Naive B cell (primary cell): ENCODE measurements at regions not wholly inside any gene's neighbourhood (a gene's known extent, or its start where the extent isn't known, plus 50 kb on each side); places are given as distances from the start of the nearest gene placed in this dataset.

Experiments used
- ATAC-seq, 2 donors: fragments of 150-1000 bp; cut with Tn5 transposase; 2 replicates each; pipeline ENCODE4 v1.10.0; 2021; ENCODE audit warnings: low read depth in 2 of 2, mild to moderate bottlenecking in 2 of 2, moderate library complexity in 2 of 2
- DNase-seq: peaks from one replicate; pipeline ENCODE4 v3.0.0; 2022
- H3K27ac Mint-ChIP-seq, 6 donors: one replicate each; pipeline ENCODE4 v1.8.0; 2020 to 2022; ENCODE audit warnings: mild to moderate bottlenecking in 6 of 6, mixed read lengths in 6 of 6, moderate library complexity in 5 of 6, inconsistent platforms in 2 of 6
- H3K27me3 Mint-ChIP-seq, 3 donors: one replicate each; pipeline ENCODE4 v1.8.0; 2021 to 2022; ENCODE audit warnings: mixed read lengths in 3 of 3, mild to moderate bottlenecking in 1 of 3
- H3K36me3 Mint-ChIP-seq, 2 donors: one replicate each; pipeline ENCODE4 v1.8.0; 2020 to 2022; ENCODE audit warnings: mixed read lengths in 2 of 2, inconsistent platforms in 1 of 2, mild to moderate bottlenecking in 1 of 2
- H3K4me1 Mint-ChIP-seq, 3 donors: one replicate each; pipeline ENCODE4 v1.8.0; 2020 to 2022; ENCODE audit warnings: mixed read lengths in 3 of 3, inconsistent platforms in 1 of 3, mild to moderate bottlenecking in 1 of 3, moderate library complexity in 1 of 3
- H3K4me3 Mint-ChIP-seq, 8 donors: one replicate each; pipeline ENCODE4 v1.8.0; 2020 to 2022; ENCODE audit warnings: mild to moderate bottlenecking in 8 of 8, mixed read lengths in 8 of 8, moderate library complexity in 8 of 8, inconsistent platforms in 2 of 8
- H3K9me3 Mint-ChIP-seq, 7 donors: one replicate each; pipeline ENCODE4 v1.8.0; 2020 to 2022; ENCODE audit warnings: mixed read lengths in 7 of 7, mild to moderate bottlenecking in 5 of 7, inconsistent platforms in 2 of 7, moderate library complexity in 1 of 7

DNA sequence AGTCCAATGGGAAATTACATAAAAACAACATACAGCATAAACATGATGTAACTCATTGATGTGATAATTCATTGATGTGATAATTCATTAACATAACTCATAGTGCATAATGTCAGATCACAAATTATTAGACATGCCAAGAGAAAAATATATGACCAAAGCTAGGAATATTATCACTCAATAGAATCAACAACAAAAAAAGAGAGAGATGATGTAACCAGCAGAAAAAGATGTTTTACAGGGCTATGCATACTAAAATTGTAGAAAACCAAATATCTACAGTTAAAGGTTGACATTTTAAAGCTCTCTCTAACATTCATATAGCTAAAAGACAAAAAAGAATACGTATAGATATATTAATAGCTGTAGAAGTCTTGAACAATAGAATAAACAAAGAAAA, 1067.2 kb upstream of the ADGRB3 start:
- H3K27ac Mint-ChIP-seq: no peak overlapping the region
- H3K4me3 Mint-ChIP-seq: no peak overlapping the region
- H3K4me1 Mint-ChIP-seq: no peaks in the 10 kb centered on the region
- DNase-seq (no peak), ATAC-seq (no peak)
- no peaks in the 10 kb centered on the region for H3K36me3 Mint-ChIP-seq
- H3K27me3 Mint-ChIP-seq: no peaks in the 10 kb centered on the region
- peaks cover 1 to 5% (median 3%) of the 10 kb centered on the region in 7 donors for H3K9me3 Mint-ChIP-seq

DNA sequence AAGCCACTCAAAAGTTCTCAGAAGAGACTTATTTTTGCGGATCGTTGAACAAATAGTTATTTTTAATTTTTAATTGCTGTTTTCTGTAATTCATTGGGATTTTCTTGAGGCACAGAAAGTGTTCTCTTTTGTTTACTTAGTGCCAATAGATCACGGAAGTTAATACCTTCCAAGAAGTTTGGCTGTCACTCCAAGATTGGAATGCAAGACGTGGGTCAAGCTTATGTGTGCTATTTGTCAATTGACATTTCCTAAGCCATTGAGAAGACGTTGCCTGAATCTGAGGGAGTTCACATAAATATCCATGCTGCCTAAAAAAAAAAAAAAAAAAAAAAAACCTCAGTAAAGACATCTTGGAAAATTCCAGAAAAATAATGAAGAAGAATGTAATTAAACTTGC, 1071.4 kb upstream of the ADGRB3 start:
- DNase-seq: no peak
- Mint-ChIP-seq H3K4me3 (no peak overlapping the region), H3K36me3 (no peaks in the 10 kb centered on the region), H3K9me3 (peaks cover 0 to 6% (median 3%) of the 10 kb centered on the region in 7 donors), H3K27ac (no peak overlapping the region), H3K4me1 (no peaks in the 10 kb centered on the region), H3K27me3 (no peaks in the 10 kb centered on the region)
- ATAC-seq: no peak

DNA sequence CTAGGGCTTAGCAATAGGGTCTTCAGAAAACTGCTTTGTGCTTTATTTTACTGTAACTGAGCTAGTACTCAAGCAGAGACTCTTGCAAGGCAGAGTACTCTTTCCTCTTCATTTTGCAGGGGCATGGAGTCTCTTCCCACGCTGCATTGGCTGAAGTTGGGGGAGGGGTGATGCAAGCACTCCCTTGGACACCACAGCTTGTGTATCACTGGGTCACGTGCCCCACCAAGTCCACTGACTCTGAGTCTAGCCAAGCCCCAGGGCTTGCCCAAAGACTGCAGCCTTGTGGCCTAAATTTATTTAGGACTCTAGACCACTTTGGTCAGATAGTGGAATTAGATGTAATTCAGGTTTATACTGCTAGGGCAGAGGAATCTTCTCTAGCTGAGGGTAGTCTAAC, 1075.0 kb upstream of the ADGRB3 start:
- peaks cover 0 to 19% (median 7%) of the 10 kb centered on the region in 7 donors for H3K9me3 Mint-ChIP-seq
- H3K36me3 Mint-ChIP-seq: no peaks in the 10 kb centered on the region
- no peak overlapping the region for H3K27ac Mint-ChIP-seq
- H3K27me3 Mint-ChIP-seq: no peaks in the 10 kb centered on the region
- H3K4me1 Mint-ChIP-seq: no peaks in the 10 kb centered on the region
- H3K4me3 Mint-ChIP-seq: no peak overlapping the region
- no peak for ATAC-seq
- DNase-seq: no peak

DNA sequence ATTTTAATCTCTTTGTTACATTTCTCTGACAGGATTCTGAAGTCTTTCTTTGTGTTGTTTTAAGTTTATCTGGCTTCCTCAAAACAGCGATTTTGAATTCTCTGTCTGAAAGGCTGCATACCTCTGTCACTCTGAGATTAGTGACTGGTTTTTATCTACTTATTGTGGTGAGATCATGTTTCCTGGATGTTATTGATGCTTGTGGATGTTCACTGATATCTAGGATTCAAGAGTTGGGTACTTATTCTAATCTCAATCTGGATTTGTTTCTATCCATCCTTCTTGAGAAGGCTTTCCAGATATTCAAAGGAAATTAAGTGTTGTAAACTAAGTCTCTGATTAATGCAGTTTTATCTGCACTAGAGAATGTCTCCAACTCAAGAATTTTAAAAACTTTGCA, 1076.1 kb upstream of the ADGRB3 start:
- Mint-ChIP-seq H3K36me3 (no peaks in the 10 kb centered on the region), H3K4me1 (no peaks in the 10 kb centered on the region), H3K9me3 (peaks cover 0 to 20% (median 7%) of the 10 kb centered on the region in 7 donors), H3K4me3 (no peak overlapping the region), H3K27me3 (no peaks in the 10 kb centered on the region), H3K27ac (no peak overlapping the region)
- ATAC-seq (no peak), DNase-seq (no peak)

DNA sequence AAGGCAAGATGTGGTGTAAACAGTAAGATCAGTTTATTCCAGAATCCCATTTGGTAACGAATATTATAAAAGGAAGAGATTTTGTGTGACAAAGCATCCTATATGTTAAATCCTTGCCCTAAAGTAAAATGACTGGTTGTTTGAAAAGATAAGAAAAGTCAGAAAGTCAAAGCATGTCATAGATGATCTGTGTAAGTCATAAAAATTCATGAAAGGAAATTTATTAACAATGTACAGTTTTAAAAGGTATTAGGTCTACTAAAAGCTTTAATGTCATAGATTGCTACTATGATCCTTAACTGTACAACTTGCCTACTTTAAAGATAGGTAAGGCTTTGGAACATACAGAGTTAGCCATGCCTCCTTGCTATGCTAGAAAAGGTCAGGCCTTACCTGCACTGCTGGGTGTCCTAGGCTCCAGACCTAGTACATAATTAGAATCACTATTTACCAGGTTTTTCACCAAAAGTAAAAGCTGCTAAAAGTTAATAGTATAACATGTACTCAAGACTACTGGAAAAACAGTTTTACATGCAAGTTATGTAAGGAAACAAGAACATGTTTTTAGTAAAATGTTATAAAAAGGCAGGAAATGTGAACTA, 1090.1 kb upstream of the ADGRB3 start:
- Mint-ChIP-seq H3K9me3 (peaks cover 5 to 37% (median 17%) of the 10 kb centered on the region in 7 donors), H3K27ac (no peak overlapping the region), H3K27me3 (no peaks in the 10 kb centered on the region), H3K4me3 (no peak overlapping the region), H3K4me1 (no peaks in the 10 kb centered on the region), H3K36me3 (no peaks in the 10 kb centered on the region)
- DNase-seq (no peak), ATAC-seq (no peak)

DNA sequence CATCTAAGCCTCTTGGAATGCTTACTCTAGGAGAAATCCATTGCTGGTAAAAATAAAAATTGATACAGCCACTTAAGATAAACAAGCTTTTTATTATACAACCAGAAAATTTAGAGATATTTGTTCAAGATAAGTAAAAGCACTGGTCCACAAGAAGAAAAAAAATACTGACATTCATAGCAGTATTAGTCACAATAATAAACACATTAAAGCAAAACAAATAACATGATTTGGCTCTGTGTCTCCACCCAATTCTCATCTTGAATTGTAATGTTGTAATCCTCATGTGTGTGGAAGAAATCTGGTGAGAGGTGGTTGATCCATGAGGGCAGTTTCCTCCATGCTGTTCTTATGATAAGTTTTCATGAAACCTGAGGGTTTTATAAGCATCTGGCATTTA, 1093.5 kb upstream of the ADGRB3 start:
- H3K9me3 Mint-ChIP-seq: peaks cover 7 to 37% (median 14%) of the 10 kb centered on the region in 7 donors
- H3K4me3 Mint-ChIP-seq: no peak overlapping the region
- DNase-seq: no peak
- no peaks in the 10 kb centered on the region for H3K4me1 Mint-ChIP-seq
- no peak overlapping the region for H3K27ac Mint-ChIP-seq
- no peak for ATAC-seq
- no peaks in the 10 kb centered on the region for H3K27me3 Mint-ChIP-seq
- H3K36me3 Mint-ChIP-seq: no peaks in the 10 kb centered on the region

DNA sequence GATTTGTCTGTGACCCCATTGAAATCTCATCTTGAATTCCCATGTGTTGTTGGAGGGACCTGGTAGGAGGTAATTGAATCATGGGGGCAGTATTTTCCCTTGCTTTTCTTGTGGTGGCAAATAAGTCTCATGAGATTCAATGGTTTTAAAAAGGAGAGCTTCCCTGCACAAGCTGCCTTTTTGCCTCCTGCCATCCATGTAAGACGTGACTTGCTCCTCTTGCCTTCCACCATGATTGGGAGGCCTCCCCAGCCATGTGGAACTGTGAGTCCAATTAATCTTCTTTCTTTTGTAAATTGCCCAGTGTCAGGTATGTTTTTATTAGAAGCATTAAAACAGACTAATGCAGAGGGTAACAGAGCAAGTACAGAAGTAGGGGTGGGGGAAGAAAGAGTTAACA, 1097.0 kb upstream of the ADGRB3 start:
- Mint-ChIP-seq H3K27ac (no peak overlapping the region), H3K9me3 (peaks cover 3 to 23% (median 10%) of the 10 kb centered on the region in 7 donors), H3K36me3 (no peaks in the 10 kb centered on the region), H3K4me1 (no peaks in the 10 kb centered on the region), H3K27me3 (no peaks in the 10 kb centered on the region), H3K4me3 (no peak overlapping the region)
- ATAC-seq (no peak), DNase-seq (no peak)

DNA sequence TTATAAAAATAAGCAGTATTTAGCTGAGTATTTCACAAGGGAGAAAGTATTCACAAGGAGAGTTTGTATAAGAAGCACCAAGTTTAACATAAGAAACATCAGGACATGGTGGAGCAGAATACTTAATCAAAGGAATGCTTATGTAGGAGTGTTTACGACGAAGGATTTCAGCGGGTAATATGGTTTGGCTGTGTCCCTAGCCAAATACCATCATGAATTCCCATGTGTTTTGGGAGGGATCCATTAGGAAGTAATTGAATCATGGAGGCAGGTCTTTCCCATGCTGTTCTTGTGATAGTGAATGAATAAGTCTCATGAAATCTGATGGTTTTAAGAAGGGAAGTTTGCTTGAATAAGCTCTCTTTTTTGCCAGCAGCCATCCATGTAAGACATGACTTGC, 1099.1 kb upstream of the ADGRB3 start:
- no peaks in the 10 kb centered on the region for H3K4me1 Mint-ChIP-seq
- peaks cover 3 to 18% (median 5%) of the 10 kb centered on the region in 7 donors for H3K9me3 Mint-ChIP-seq
- no peak for DNase-seq
- no peak overlapping the region for H3K27ac Mint-ChIP-seq
- no peak for ATAC-seq
- no peaks in the 10 kb centered on the region for H3K36me3 Mint-ChIP-seq
- no peak overlapping the region for H3K4me3 Mint-ChIP-seq
- H3K27me3 Mint-ChIP-seq: no peaks in the 10 kb centered on the region

DNA sequence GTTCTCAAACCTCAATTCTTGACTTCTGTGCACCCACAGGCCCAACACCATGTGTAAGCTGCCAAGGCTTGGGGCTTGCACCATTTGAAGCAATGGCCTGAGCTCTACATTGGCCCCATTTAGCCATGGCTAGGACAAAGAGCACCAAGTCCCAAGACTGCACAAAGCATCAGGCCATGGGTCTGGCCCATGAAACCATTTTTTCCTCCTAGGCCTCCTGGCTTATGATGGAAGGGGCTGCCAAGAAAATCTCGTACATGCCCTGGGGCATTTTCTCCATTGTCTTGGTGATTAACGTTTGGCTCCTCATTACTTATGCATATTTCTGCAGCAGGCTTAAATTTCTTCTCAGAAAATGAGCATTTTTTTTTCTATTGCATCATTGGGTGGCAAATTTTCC, 1128.7 kb upstream of the ADGRB3 start:
- peaks cover 0 to 21% (median 11%) of the 10 kb centered on the region in 7 donors for H3K9me3 Mint-ChIP-seq
- no peaks in the 10 kb centered on the region for H3K4me1 Mint-ChIP-seq
- H3K36me3 Mint-ChIP-seq: no peaks in the 10 kb centered on the region
- H3K27ac Mint-ChIP-seq: no peak overlapping the region
- H3K4me3 Mint-ChIP-seq: no peak overlapping the region
- no peaks in the 10 kb centered on the region for H3K27me3 Mint-ChIP-seq
- no peak for ATAC-seq
- DNase-seq: no peak

DNA sequence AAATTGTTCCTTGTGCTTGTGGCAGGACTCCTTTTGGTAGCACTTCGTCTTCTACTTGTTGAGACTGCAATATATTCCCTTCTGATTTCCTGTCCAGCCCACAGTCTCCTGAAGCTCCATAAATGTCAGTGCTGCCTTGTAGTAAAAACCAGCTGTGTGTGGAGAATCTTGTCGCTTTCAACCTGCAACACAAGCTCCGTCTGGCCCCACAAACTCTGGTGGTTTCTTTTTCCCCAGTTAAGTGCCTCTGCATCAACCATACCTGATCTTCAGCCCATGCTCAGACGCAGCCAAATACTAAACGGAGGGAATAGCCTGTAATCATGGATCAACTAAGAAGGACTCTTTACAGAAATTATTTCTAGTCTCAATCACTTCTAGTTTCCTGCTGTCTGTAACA, 1133.3 kb upstream of the ADGRB3 start:
- Mint-ChIP-seq H3K36me3 (no peaks in the 10 kb centered on the region), H3K27ac (no peak overlapping the region), H3K9me3 (peaks cover 0 to 16% (median 4%) of the 10 kb centered on the region in 7 donors), H3K4me1 (no peaks in the 10 kb centered on the region), H3K4me3 (no peak overlapping the region), H3K27me3 (no peaks in the 10 kb centered on the region)
- ATAC-seq (no peak), DNase-seq (no peak)

DNA sequence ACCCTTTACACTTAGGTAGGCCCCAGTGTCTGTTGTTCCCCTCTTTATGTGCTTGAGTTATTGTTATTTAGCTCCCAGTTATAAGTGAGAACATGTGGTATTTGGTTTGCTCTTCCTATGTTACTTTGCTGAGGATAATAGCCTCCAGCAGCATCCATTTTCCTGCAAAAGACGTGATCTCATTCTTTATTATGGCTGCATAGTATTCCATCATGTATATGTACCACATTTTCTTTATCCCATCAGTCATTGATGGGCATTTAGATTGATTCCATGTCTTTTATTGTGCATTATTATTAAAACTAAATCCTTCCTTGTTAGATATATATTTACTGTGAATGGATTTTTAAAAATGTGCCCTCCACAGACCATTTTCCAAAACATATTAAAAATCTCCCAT, 1137.3 kb upstream of the ADGRB3 start:
- no peak overlapping the region for H3K4me3 Mint-ChIP-seq
- H3K27ac Mint-ChIP-seq: no peak overlapping the region
- H3K36me3 Mint-ChIP-seq: no peaks in the 10 kb centered on the region
- DNase-seq (no peak), ATAC-seq (no peak)
- peaks cover 0 to 7% (median 2%) of the 10 kb centered on the region in 7 donors for H3K9me3 Mint-ChIP-seq
- no peaks in the 10 kb centered on the region for H3K27me3 Mint-ChIP-seq
- no peaks in the 10 kb centered on the region for H3K4me1 Mint-ChIP-seq

DNA sequence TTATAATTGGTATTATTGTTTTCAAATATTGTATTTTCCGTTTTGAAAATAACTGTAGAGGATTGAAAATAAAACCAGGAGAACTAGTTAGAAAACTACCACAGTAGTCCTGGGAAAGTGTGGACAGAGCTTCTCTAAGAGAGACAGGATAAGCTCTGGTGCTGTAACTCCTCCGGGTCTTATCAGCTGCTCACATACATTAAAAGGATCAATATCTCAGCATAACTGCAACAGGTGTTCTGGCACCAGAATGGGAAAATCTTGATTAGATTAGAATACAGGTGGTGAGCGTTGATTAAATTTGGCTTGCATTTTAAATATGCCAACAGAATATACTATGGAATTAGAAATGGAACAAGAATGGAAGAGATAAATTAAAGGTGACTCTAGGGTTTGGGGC, 1138.9 kb upstream of the ADGRB3 start:
- DNase-seq (no peak), ATAC-seq (no peak)
- H3K4me3 Mint-ChIP-seq: no peak overlapping the region
- H3K9me3 Mint-ChIP-seq: peaks cover 0 to 9% (median 2%) of the 10 kb centered on the region in 7 donors
- H3K27me3 Mint-ChIP-seq: no peaks in the 10 kb centered on the region
- H3K36me3 Mint-ChIP-seq: no peaks in the 10 kb centered on the region
- H3K4me1 Mint-ChIP-seq: no peaks in the 10 kb centered on the region
- H3K27ac Mint-ChIP-seq: no peak overlapping the region

DNA sequence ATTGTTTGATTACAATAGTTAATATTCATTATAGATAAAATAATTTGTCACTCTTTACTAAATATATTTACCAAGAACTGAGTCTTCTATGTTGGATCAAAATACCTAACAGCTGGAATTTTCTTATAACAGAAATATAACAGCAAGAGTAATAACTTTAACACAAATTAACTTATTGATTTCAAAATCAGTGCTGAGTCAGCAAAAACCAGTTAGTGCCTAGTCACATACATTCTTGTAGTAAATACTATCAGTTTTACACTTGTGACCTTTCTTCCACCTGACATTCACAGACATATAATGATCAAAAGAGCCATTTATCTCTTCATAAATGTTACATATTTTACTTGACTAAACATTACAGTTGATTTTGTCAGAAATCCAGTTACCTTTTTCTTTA, 1141.4 kb upstream of the ADGRB3 start:
- Mint-ChIP-seq H3K9me3 (peaks cover 0 to 9% (median 5%) of the 10 kb centered on the region in 7 donors), H3K4me3 (no peak overlapping the region), H3K4me1 (no peaks in the 10 kb centered on the region), H3K36me3 (no peaks in the 10 kb centered on the region), H3K27me3 (no peaks in the 10 kb centered on the region), H3K27ac (no peak overlapping the region)
- no peak for ATAC-seq
- DNase-seq: no peak

DNA sequence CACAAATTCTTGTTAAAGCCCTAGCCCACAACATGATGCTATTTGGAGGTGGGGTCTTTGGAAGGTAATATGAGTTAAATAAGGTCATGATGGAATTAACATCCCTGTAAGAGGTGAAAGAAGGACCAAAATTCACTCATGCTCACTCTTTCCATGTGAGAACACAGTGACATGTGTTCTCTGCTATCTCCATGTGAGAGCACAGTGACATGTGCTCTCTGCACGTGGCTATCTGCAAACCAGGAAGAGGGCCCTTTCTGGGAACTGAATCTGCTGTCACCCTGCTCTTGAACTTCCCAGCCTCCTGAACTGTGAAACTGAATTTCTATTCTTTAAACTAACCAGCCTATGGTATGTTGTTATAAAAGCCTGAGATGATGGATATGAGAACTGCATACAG, 1159.4 kb upstream of the ADGRB3 start:
- ATAC-seq: no peak
- Mint-ChIP-seq H3K9me3 (peaks cover 0 to 13% (median 6%) of the 10 kb centered on the region in 7 donors), H3K36me3 (no peaks in the 10 kb centered on the region), H3K27me3 (no peaks in the 10 kb centered on the region), H3K4me3 (no peak overlapping the region), H3K4me1 (no peaks in the 10 kb centered on the region), H3K27ac (no peak overlapping the region)
- DNase-seq: no peak

DNA sequence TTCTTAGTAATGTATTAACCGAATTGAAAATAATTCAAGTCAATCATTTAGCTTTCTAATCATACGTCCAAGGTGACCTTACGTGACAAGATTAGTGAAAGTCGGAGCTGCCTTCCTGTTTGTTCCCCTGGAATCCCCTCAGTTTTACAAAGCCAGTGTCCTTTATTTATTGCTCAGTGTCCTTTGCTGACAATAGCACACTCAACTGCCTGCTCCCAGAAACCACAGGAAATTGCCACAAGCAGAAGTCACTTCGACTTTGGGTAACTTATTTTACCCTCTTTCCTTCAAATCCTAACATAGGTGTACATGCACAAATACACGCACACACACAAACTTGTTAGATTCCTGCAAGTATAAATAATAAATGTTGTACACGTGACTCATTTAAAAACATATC, 1167.7 kb upstream of the ADGRB3 start:
- H3K4me1 Mint-ChIP-seq: no peaks in the 10 kb centered on the region
- DNase-seq (no peak), ATAC-seq (no peak)
- H3K27me3 Mint-ChIP-seq: no peaks in the 10 kb centered on the region
- H3K27ac Mint-ChIP-seq: no peak overlapping the region
- H3K4me3 Mint-ChIP-seq: no peak overlapping the region
- H3K9me3 Mint-ChIP-seq: peaks cover 2 to 9% (median 7%) of the 10 kb centered on the region in 7 donors
- no peaks in the 10 kb centered on the region for H3K36me3 Mint-ChIP-seq
